CD4-positive, alpha-beta T cell (primary cell): ENCODE measurements at regions not wholly inside any gene's neighbourhood (a gene's known extent, or its start where the extent isn't known, plus 50 kb on each side); places are given as distances from the start of the nearest gene placed in this dataset.

ENCODE experiments used
- ATAC-seq: fragments of 200-7000 bp; cut with Tn5 transposase; one replicate; pipeline ENCODE4 v1.10.0; 2022; ENCODE audit warnings: mild to moderate bottlenecking; ENCODE audit not compliant: poor library complexity
- CTCF ChIA-PET: fragments of 350-600 bp; sonication (Branson Sonifier 250); formaldehyde crosslinking; loops from one replicate; lab custom pipeline; 2021; ENCODE audit warnings: antibody characterized with exemption, inconsistent platforms; lab: Charles Lee
- POLR2A ChIA-PET: fragments of 350-600 bp; sonication (Branson Sonifier 250); formaldehyde crosslinking; loops from one replicate; lab custom pipeline; 2021; ENCODE audit warnings: antibody characterized with exemption, inconsistent platforms; lab: Charles Lee
- DNase-seq, 14 experiments: peaks; one replicate each; pipeline ENCODE4 v3.0.0-alpha.2; 2013 to 2020; ENCODE audit warnings: mixed read lengths in 2 of 14
- H3K27ac ChIP-seq, 2 donors: one replicate each; pipeline versions ENCODE4 v1.5.1 to v1.7.0; 2013; ENCODE audit warnings: low read length in 2 of 2, low read depth in 1 of 2, mild to moderate bottlenecking in 1 of 2
- H3K27me3 ChIP-seq, 2 experiments: 1 replicate in 1 of 2; 2 replicates in 1 of 2; pipeline versions ENCODE4 v1.6.1 to v1.7.0; 2013; ENCODE audit warnings: low read length in 2 of 2, control low read depth in 1 of 2, mild to moderate bottlenecking in 1 of 2, moderate library complexity in 1 of 2; ENCODE audit not compliant: insufficient read depth in 2 of 2, control insufficient read depth in 1 of 2
- H3K36me3 ChIP-seq: one replicate; pipeline ENCODE4 v1.6.1; 2013; ENCODE audit warnings: low read length, control low read depth; ENCODE audit not compliant: insufficient read depth
- H3K4me1 ChIP-seq: one replicate; pipeline ENCODE4 v1.6.1; 2013; ENCODE audit warnings: low read length, control low read depth; ENCODE audit not compliant: insufficient read depth
- H3K4me3 ChIP-seq: one replicate; pipeline ENCODE4 v1.5.1; 2013; ENCODE audit warnings: mild to moderate bottlenecking, low read length, moderate library complexity
- H3K9me3 ChIP-seq, 2 experiments: 1 replicate in 1 of 2; 2 replicates in 1 of 2; pipeline versions ENCODE4 v1.6.1 to v1.7.0; 2013; ENCODE audit warnings: low read length in 2 of 2, mild to moderate bottlenecking in 2 of 2, control low read depth in 1 of 2, moderate library complexity in 1 of 2; ENCODE audit not compliant: control insufficient read depth in 1 of 2, insufficient read depth in 1 of 2
- H3K27ac Mint-ChIP-seq: one replicate; pipeline ENCODE4 v1.8.0; 2020; ENCODE audit warnings: mixed read lengths
- H3K27me3 Mint-ChIP-seq: one replicate; pipeline ENCODE4 v1.8.0; 2021; ENCODE audit warnings: mixed read lengths
- H3K36me3 Mint-ChIP-seq: one replicate; pipeline ENCODE4 v1.8.0; 2021; ENCODE audit warnings: low read depth, mixed read lengths
- H3K4me1 Mint-ChIP-seq: one replicate; pipeline ENCODE4 v1.8.0; 2021; ENCODE audit warnings: low read depth, mixed read lengths
- H3K4me3 Mint-ChIP-seq: one replicate; pipeline ENCODE4 v1.8.0; 2020; ENCODE audit warnings: mild to moderate bottlenecking, mixed read lengths
- H3K9me3 Mint-ChIP-seq: one replicate; pipeline ENCODE4 v1.8.0; 2020; ENCODE audit warnings: mixed read lengths
- intact Hi-C, 2 experiments: fragments of 100-400 bp; cut with DNase I in 1 of 2; cut with micrococcal nuclease in 1 of 2; formaldehyde crosslinking; loops; one replicate each; pipeline versions ENCODE4 v1.15.1 to v1.9.0; 2023 to 2025; cut with DNase I, micrococcal nuclease
- TF ChIP-seq, protein P1 (sequence below): fragments of 200-600 bp; IDR thresholded peaks from one replicate; pipeline ENCODE4 v1.8.0; 2022; ENCODE audit warnings: antibody characterized with exemption, mild to moderate bottlenecking

GRCh38 chr5:89447027-89447426, 564.0 kb upstream of the MEF2C start:
- Histone ChIP-seq H3K36me3 (no peaks in the 10 kb centered on the region), H3K4me3 (no peak overlapping the region), H3K4me1 (no peaks in the 10 kb centered on the region), H3K9me3 (peaks cover 0 to 3% of the 10 kb centered on the region in 2 experiments), H3K27me3 (no peaks in the 10 kb centered on the region), H3K27ac (no peak overlapping the region)
- H3K27me3 Mint-ChIP-seq, result no peaks in the 10 kb centered on the region
- intact Hi-C loops, result no loop called here
- TF ChIP-seq, protein P1, sequence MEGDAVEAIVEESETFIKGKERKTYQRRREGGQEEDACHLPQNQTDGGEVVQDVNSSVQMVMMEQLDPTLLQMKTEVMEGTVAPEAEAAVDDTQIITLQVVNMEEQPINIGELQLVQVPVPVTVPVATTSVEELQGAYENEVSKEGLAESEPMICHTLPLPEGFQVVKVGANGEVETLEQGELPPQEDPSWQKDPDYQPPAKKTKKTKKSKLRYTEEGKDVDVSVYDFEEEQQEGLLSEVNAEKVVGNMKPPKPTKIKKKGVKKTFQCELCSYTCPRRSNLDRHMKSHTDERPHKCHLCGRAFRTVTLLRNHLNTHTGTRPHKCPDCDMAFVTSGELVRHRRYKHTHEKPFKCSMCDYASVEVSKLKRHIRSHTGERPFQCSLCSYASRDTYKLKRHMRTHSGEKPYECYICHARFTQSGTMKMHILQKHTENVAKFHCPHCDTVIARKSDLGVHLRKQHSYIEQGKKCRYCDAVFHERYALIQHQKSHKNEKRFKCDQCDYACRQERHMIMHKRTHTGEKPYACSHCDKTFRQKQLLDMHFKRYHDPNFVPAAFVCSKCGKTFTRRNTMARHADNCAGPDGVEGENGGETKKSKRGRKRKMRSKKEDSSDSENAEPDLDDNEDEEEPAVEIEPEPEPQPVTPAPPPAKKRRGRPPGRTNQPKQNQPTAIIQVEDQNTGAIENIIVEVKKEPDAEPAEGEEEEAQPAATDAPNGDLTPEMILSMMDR, result no peak
- ChIA-PET POLR2A (no interaction called here), CTCF (no interaction called here)
- DNase-seq (no peak), ATAC-seq (no peak)
- H3K36me3 Mint-ChIP-seq, result no peaks in the 10 kb centered on the region
- no peak overlapping the region for H3K4me3 Mint-ChIP-seq
- no peaks in the 10 kb centered on the region for H3K4me1 Mint-ChIP-seq
- H3K27ac Mint-ChIP-seq, result no peak overlapping the region
- no peaks in the 10 kb centered on the region for H3K9me3 Mint-ChIP-seq

GRCh38 chr5:89445106-89445745, 562.2 kb upstream of the MEF2C start:
- Histone ChIP-seq H3K27me3 (no peaks in the 10 kb centered on the region), H3K27ac (no peak overlapping the region), H3K4me3 (no peak overlapping the region), H3K4me1 (no peaks in the 10 kb centered on the region), H3K9me3 (peaks cover 0 to 3% of the 10 kb centered on the region in 2 experiments), H3K36me3 (no peaks in the 10 kb centered on the region)
- ChIA-PET POLR2A (no interaction called here), CTCF (no interaction called here)
- intact Hi-C loops, result no loop called here
- H3K4me1 Mint-ChIP-seq, result no peaks in the 10 kb centered on the region
- ATAC-seq, result no peak
- TF ChIP-seq, protein P1, result no peak
- DNase-seq, result no peak
- no peak overlapping the region for H3K4me3 Mint-ChIP-seq
- no peaks in the 10 kb centered on the region for H3K27me3 Mint-ChIP-seq
- no peaks in the 10 kb centered on the region for H3K36me3 Mint-ChIP-seq
- H3K27ac Mint-ChIP-seq, result no peak overlapping the region
- no peaks in the 10 kb centered on the region for H3K9me3 Mint-ChIP-seq

DNA sequence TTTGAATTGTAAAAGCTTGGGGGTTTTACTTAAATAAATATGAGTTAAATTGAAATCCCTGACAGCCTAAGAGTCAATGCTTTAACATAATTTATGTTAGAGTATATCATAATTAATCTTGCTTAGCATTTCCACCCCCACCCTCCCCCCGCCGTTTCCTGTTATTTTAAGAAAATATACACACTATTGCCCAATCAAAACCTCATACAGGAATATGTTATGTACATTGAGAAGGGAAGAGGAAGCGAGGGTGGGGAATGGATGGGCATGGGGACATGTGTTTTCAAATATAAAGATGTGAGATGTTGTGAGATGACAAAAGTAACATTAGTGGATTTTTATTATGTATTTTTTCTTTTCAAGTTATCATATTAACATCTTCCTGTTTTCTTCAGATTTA, 561.1 kb upstream of the MEF2C start:
- no peaks in the 10 kb centered on the region for H3K27me3 Mint-ChIP-seq
- no peak overlapping the region for H3K27ac ChIP-seq
- H3K36me3 Mint-ChIP-seq, result no peaks in the 10 kb centered on the region
- H3K9me3 ChIP-seq, result peaks cover 0 to 3% of the 10 kb centered on the region in 2 experiments
- no peaks in the 10 kb centered on the region for H3K4me1 ChIP-seq
- H3K4me1 Mint-ChIP-seq, result no peaks in the 10 kb centered on the region
- H3K4me3 ChIP-seq, result no peak overlapping the region
- POLR2A ChIA-PET, result no interaction called here
- ATAC-seq (no peak), DNase-seq (no peak)
- intact Hi-C loops, result no loop called here
- no peaks in the 10 kb centered on the region for H3K27me3 ChIP-seq
- no peaks in the 10 kb centered on the region for H3K36me3 ChIP-seq
- CTCF ChIA-PET, result no interaction called here
- H3K9me3 Mint-ChIP-seq, result no peaks in the 10 kb centered on the region
- no peak overlapping the region for H3K4me3 Mint-ChIP-seq
- TF ChIP-seq, protein P1, result no peak
- H3K27ac Mint-ChIP-seq, result no peak overlapping the region
